Glutamatergic neuron (in vitro differentiated cells): ENCODE measurements at regions not wholly inside any gene's neighbourhood (a gene's known extent, or its start where the extent isn't known, plus 50 kb on each side); places are given as distances from the start of the nearest gene placed in this dataset.

Experiments used
- DNase-seq: peaks from one replicate; pipeline ENCODE4 v3.0.0; 2022
- H3K27ac Mint-ChIP-seq: one replicate; pipeline ENCODE4 v1.8.0; 2020; ENCODE audit warnings: mild to moderate bottlenecking, mixed read lengths, inconsistent platforms; ENCODE audit not compliant: unreplicated experiment
- H3K27me3 Mint-ChIP-seq: one replicate; pipeline ENCODE4 v1.8.0; 2020; ENCODE audit warnings: mild to moderate bottlenecking, moderate library complexity, mixed read lengths, inconsistent platforms; ENCODE audit not compliant: unreplicated experiment
- H3K36me3 Mint-ChIP-seq: one replicate; pipeline ENCODE4 v1.8.0; 2020; ENCODE audit warnings: mild to moderate bottlenecking, mixed read lengths, inconsistent platforms; ENCODE audit not compliant: unreplicated experiment
- H3K4me1 Mint-ChIP-seq: one replicate; pipeline ENCODE4 v1.8.0; 2020; ENCODE audit warnings: mild to moderate bottlenecking, low read depth, mixed read lengths, inconsistent platforms; ENCODE audit not compliant: unreplicated experiment
- H3K4me3 Mint-ChIP-seq: one replicate; pipeline ENCODE4 v1.8.0; 2020; ENCODE audit warnings: mild to moderate bottlenecking, mixed read lengths, inconsistent platforms; ENCODE audit not compliant: unreplicated experiment
- H3K9me3 Mint-ChIP-seq: one replicate; pipeline ENCODE4 v1.8.0; 2020; ENCODE audit warnings: mild to moderate bottlenecking, moderate library complexity, mixed read lengths, inconsistent platforms; ENCODE audit not compliant: unreplicated experiment
- TF ChIP-seq, protein P1 (sequence below): fragments of 200-600 bp; sonication (generic); IDR thresholded peaks from one replicate; pipeline ENCODE4 v1.5.0; 2021; ENCODE audit not compliant: partially characterized antibody, unreplicated experiment

DNA sequence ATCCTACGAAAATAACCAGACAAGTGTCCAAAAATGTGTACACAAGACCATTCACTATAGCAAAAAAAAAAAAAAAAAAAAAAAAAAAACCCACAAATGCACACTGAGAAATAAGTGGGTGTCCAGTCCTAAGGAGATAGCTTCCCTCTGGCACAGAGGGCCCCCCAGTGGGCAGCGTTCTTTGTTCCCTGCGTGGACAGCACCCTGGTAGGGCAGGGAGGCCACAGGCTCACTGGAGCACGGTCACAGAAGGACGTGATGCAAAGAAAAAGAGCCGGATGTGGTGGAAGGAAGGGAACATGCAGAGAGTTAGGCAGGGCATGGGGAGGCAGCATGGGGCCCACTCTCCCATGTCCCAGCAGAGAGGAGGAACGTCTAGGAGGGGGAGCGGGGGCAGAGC is 210.7 kb upstream of the NSMCE3 start:
- H3K36me3 Mint-ChIP-seq = no peaks in the 10 kb centered on the region
- H3K27me3 Mint-ChIP-seq = peaks cover 3% of the 10 kb centered on the region
- H3K4me3 Mint-ChIP-seq = no peak overlapping the region
- no peak for DNase-seq
- peaks cover 10% of the 10 kb centered on the region for H3K9me3 Mint-ChIP-seq
- H3K4me1 Mint-ChIP-seq = peaks cover 16% of the 10 kb centered on the region
- H3K27ac Mint-ChIP-seq = no peak overlapping the region
- TF ChIP-seq, protein P1, sequence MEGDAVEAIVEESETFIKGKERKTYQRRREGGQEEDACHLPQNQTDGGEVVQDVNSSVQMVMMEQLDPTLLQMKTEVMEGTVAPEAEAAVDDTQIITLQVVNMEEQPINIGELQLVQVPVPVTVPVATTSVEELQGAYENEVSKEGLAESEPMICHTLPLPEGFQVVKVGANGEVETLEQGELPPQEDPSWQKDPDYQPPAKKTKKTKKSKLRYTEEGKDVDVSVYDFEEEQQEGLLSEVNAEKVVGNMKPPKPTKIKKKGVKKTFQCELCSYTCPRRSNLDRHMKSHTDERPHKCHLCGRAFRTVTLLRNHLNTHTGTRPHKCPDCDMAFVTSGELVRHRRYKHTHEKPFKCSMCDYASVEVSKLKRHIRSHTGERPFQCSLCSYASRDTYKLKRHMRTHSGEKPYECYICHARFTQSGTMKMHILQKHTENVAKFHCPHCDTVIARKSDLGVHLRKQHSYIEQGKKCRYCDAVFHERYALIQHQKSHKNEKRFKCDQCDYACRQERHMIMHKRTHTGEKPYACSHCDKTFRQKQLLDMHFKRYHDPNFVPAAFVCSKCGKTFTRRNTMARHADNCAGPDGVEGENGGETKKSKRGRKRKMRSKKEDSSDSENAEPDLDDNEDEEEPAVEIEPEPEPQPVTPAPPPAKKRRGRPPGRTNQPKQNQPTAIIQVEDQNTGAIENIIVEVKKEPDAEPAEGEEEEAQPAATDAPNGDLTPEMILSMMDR = no peak

DNA sequence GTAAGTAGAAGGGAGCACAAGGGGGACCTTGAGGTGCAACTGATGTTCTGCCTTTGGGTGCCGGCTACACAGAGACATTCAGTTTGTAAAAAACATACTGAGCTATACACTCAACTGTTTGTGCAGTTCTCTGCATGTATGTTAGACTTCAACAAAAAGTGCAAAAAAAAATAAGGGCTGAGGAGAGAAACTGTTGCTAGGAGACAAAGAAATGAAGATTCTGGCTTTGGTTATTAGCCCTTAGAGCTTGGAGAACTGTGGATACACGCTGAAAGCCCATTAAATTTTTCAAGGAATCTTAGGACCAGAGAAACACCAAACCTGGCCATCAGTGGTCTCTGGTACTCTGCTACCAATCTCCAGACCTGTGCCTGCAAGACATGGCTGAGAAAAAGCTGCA is 207.6 kb upstream of the NSMCE3 start:
- TF ChIP-seq, protein P1 = no peak
- Mint-ChIP-seq H3K27me3 (peaks cover 6% of the 10 kb centered on the region), H3K4me3 (no peak overlapping the region), H3K36me3 (no peaks in the 10 kb centered on the region), H3K27ac (peak overlapping the region; percentile 28), H3K9me3 (peaks cover 8% of the 10 kb centered on the region), H3K4me1 (peaks cover 15% of the 10 kb centered on the region)
- DNase-seq = no peak

DNA sequence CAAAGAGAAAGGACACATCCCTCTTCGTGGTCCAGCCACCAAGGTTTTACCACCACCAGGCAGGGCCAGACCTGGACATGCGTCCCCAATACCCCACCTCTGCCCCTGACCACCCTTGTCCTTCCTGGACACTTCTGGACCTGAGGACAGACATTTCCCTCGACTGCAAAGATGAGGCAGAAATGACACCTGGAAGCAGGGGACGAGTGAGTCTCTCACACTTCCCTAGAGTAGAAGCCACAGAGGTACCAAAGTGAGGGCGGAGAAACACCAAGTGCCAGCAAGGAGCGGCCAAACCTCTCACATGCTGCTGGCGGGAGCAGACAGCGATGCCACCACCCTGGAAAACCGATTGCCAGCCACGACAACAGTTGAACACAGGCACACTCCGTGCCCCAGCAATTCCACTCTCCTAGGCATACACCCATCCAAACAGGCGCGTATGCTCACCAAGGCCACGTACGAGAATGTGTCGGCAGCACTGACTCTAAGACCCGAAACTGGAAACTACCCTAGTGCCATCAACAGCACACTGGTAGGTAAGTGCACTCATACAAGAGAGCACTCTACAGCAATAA is 207.0 kb upstream of the NSMCE3 start:
- Mint-ChIP-seq H3K27ac (peak overlapping the region; percentile 28), H3K36me3 (no peaks in the 10 kb centered on the region), H3K4me1 (peaks cover 15% of the 10 kb centered on the region), H3K4me3 (no peak overlapping the region), H3K27me3 (peaks cover 5% of the 10 kb centered on the region), H3K9me3 (peaks cover 7% of the 10 kb centered on the region)
- no peak for DNase-seq
- TF ChIP-seq, protein P1 = no peak

DNA sequence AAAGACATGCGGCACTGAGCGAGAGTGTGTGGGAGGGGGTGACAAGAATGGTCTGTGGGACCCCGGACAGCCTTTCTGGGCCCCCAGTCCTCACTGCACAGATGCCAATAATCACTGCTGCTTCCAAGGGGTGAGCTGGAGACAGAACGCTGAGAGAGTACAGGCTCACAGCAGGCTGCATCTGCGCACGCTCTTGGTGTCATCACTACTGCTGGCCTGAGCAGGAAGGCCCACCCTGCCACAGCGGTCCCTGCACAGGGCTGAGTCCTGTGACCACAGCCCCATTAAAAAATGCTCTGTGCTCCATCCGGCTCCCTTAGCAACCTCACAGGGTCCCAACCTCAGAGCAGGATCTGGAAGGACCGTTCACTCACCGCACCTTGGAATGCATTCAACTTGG is 205.5 kb upstream of the NSMCE3 start:
- Mint-ChIP-seq H3K36me3 (no peaks in the 10 kb centered on the region), H3K4me1 (peaks cover 15% of the 10 kb centered on the region), H3K9me3 (peaks cover 10% of the 10 kb centered on the region), H3K27ac (no peak overlapping the region), H3K27me3 (peaks cover 5% of the 10 kb centered on the region), H3K4me3 (no peak overlapping the region)
- TF ChIP-seq, protein P1 = no peak
- no peak for DNase-seq

DNA sequence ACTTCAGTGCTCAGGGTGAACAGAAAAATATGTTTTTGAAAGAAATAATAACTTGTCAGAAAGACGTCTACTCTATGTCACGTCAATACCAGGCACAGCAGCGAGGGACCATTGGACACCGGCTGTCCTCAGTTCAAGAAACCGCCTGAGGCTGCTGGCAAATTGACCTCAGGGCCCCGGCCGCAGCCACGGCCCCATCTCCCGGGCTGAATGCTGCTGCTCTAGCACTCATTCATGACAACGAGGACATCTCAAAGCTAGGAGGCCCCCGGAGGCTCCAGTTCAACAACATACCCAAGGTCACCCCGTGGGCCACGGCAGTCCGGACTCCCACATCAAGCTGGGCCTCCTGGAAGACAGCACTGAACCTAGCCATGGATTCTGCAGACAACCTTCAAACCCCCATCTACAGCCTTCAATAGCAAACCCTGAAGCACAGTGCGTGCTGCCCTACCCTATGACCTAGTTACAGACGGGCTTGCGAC is 204.0 kb upstream of the NSMCE3 start:
- no peak for DNase-seq
- Mint-ChIP-seq H3K9me3 (peaks cover 7% of the 10 kb centered on the region), H3K4me1 (peaks cover 12% of the 10 kb centered on the region), H3K4me3 (no peak overlapping the region), H3K36me3 (no peaks in the 10 kb centered on the region), H3K27me3 (peaks cover 4% of the 10 kb centered on the region), H3K27ac (no peak overlapping the region)
- TF ChIP-seq, protein P1 = no peak
